Uterus (tissue), 3 donors: ENCODE measurements at regions not wholly inside any gene's neighbourhood (a gene's known extent, or its start where the extent isn't known, plus 50 kb on each side); places are given as distances from the start of the nearest gene placed in this dataset.

Experiments used
- DNase-seq, 2 donors: peaks; one replicate each; pipeline ENCODE4 v3.0.0-alpha.2; 2019 to 2020
- H3K27ac ChIP-seq, 2 donors: fragments of 200-600 bp; sonication (generic); 1 replicate in 1 of 2; 2 replicates in 1 of 2; pipeline ENCODE4 v1.5.1; 2016 to 2018
- H3K27me3 ChIP-seq, 2 donors: fragments of 200-600 bp; sonication (generic); one replicate each; pipeline ENCODE4 v1.5.1; 2018 to 2019; ENCODE audit warnings: control low read depth in 1 of 2
- H3K36me3 ChIP-seq, 2 donors: fragments of 200-600 bp; sonication (generic); one replicate each; pipeline ENCODE4 v1.5.1; 2019; ENCODE audit warnings: control low read depth in 1 of 2
- H3K4me1 ChIP-seq, 2 donors: fragments of 200-600 bp; sonication (generic); one replicate each; pipeline ENCODE4 v1.5.1; 2018 to 2019; ENCODE audit warnings: control low read depth in 1 of 2
- H3K4me3 ChIP-seq, 2 donors: fragments of 200-600 bp; sonication (generic); 1 replicate in 1 of 2; 2 replicates in 1 of 2; pipeline ENCODE4 v1.5.1; 2018 to 2019; ENCODE audit warnings: mild to moderate bottlenecking in 1 of 2
- H3K9me3 ChIP-seq, 2 donors: fragments of 200-600 bp; sonication (generic); one replicate each; pipeline ENCODE4 v1.5.1; 2019; ENCODE audit warnings: control low read depth in 1 of 2
- CTCF ChIP-seq, 4 experiments: fragments of 200-600 bp in 2 of 4; fragments of 450-650 bp in 2 of 4; sonication (generic) in 2 of 4; IDR thresholded peaks; one replicate each; pipeline ENCODE4 v1.5.1; 2016 to 2019; ENCODE audit warnings: antibody characterized with exemption in 4 of 4, mild to moderate bottlenecking in 2 of 4, moderate library complexity in 1 of 4
- POLR2A ChIP-seq, 2 donors: fragments of 450-650 bp; IDR thresholded peaks; one replicate each; pipeline ENCODE4 v1.6.1; 2016; ENCODE audit warnings: antibody characterized with exemption in 2 of 2, mild to moderate bottlenecking in 1 of 2, moderate library complexity in 1 of 2
- intact Hi-C: fragments of 100-400 bp; cut with DNase I; formaldehyde crosslinking; loops from one replicate; pipeline ENCODE4 v1.15.1; 2023; ENCODE audit warnings: low total_unique reads
- donor health status: DM: yes; HTN: yes; CAD: no.

DNA sequence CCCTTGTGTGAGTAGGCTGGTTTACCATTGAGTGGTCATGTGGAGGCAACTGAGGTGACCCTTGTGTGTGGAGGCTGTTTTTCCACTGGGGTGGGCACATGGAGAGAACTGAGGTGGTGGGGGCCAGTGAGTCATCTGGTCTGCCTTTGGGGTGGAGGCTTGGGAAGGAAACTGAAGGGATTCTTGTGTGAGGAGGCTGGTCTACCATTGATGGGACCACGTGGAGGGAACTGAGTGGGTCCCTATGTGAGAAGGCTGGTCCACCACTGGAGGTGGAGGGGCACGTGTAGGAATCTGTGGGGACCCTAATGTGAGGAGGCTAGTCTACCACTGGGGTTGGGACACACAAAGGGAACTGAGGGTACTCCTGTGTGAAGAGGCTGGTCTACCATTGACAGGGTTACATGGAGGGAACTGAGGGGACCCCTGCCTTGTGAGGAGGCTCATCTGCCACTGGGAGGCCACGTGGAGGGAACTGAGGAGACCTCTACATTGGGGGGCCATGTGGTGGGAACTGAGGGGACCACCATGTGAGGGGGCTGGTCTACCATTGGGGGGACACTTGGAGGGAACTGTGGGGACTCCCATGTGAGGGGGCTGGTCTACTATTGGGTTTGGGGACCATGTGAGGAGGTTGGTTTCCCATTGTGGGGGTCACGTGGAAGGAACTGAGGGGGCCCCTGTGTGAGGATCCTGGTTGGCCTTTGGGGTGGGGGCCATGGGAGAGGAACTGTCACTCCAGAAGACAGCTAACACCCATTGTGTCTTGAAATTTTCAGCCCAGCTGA is 164.5 kb downstream of the WNT7A start:
- H3K9me3 ChIP-seq, result no peaks in the 10 kb centered on the region
- TF ChIP-seq CTCF (IDR thresholded peaks at IDR 0.05), result no peak
- TF ChIP-seq POLR2A (IDR thresholded peaks at IDR 0.05), result no peak
- intact Hi-C loops, result no loop called here
- DNase-seq, result peak in 1 of 2 donors; percentile 4
- H3K27me3 ChIP-seq, result no peaks in the 10 kb centered on the region
- no peaks in the 10 kb centered on the region for H3K4me1 ChIP-seq
- no peak overlapping the region for H3K27ac ChIP-seq
- H3K36me3 ChIP-seq, result no peaks in the 10 kb centered on the region
- H3K4me3 ChIP-seq, result no peak overlapping the region

DNA sequence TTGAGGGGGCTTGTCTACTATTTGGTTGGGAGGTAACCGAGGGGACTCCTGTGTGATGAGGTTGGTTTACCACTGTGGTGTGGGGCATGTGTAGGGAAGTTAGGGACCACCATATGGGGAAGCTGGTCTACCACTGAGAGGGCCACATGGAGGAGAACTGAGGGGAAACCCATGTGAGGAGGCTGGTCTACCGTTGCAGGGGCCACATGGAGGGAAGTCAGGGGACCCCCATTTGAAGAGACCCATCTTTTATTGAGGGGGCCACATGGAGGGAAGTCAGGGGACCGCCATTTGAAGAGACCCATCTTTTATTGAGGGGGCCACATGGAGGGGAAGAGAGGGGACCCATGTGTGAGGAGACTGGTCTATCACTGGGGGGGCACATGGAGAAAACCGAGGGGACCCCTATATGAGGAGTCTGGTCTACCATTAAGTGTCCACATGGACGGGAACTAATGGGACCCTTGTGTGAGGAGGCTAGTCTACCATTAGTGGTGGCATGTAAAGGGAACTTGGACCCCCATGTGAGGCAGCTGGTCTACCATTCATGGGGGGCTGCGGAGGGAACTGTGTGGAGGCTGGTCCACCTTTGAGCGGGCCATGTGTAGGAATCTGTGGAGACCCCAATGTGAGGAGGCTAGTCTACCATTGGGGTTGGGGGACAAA is 165.5 kb downstream of the FBLN2 start:
- H3K36me3 ChIP-seq, result no peaks in the 10 kb centered on the region
- DNase-seq, result no peak
- H3K9me3 ChIP-seq, result no peaks in the 10 kb centered on the region
- intact Hi-C loops, result no loop called here
- no peak for TF ChIP-seq CTCF (IDR thresholded peaks at IDR 0.05)
- no peak for TF ChIP-seq POLR2A (IDR thresholded peaks at IDR 0.05)
- H3K4me3 ChIP-seq, result no peak overlapping the region
- H3K27ac ChIP-seq, result no peak overlapping the region
- no peaks in the 10 kb centered on the region for H3K4me1 ChIP-seq
- no peaks in the 10 kb centered on the region for H3K27me3 ChIP-seq

GRCh38 chr3:13713396-13713795 is 164.5 kb downstream of the FBLN2 start:
- no peaks in the 10 kb centered on the region for H3K27me3 ChIP-seq
- DNase-seq, result peak in 1 of 2 donors; percentile 3

DNA sequence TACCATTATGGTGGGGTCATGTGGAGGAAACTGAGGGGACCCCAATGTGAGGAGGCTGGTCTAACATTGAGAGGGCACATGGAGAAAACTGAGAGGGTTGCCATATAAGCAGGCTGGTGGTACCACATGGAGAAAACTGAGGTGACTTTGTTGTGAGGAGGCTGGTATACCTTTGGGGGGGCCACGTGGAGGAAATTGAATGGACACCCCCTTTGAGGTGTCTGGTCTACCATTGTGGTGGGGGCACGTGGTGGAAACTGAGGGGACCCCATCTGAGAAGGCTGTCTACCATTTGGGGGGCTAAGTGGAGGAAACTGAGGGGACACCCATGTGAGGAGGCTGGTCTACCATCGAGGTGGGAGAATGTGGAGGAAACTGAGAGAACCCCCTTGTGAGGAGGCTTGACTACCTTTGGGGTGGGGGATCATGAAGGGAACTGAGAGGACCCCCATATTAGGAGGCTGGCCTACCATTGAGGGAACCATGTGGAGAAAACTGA is 163.8 kb downstream of the FBLN2 start:
- intact Hi-C loops, result no loop called here
- Histone ChIP-seq H3K27me3 (no peaks in the 10 kb centered on the region), H3K36me3 (no peaks in the 10 kb centered on the region), H3K27ac (no peak overlapping the region), H3K4me3 (no peak overlapping the region), H3K9me3 (no peaks in the 10 kb centered on the region), H3K4me1 (no peaks in the 10 kb centered on the region)
- TF ChIP-seq CTCF (IDR thresholded peaks at IDR 0.05) (no peak), POLR2A (IDR thresholded peaks at IDR 0.05) (no peak)
- DNase-seq, result peak in 1 of 2 donors; percentile 2

More at GRCh38 chr3:13713396-13713795, 164.5 kb downstream of the FBLN2 start:
- Histone ChIP-seq H3K4me1 (no peaks in the 10 kb centered on the region), H3K36me3 (no peaks in the 10 kb centered on the region), H3K9me3 (no peaks in the 10 kb centered on the region), H3K27ac (no peak overlapping the region), H3K4me3 (no peak overlapping the region)
- intact Hi-C loops, result no loop called here
- TF ChIP-seq POLR2A (IDR thresholded peaks at IDR 0.05) (no peak), CTCF (IDR thresholded peaks at IDR 0.05) (no peak)
